Left lobe of liver (tissue), 2 donors: ENCODE measurements at regions not wholly inside any gene's neighbourhood (a gene's known extent, or its start where the extent isn't known, plus 50 kb on each side); places are given as distances from the start of the nearest gene placed in this dataset.
A peak's percentile ranks its signal among the peaks of the same experiment; 100 is the strongest.

Experiments used
- ATAC-seq: fragments of 200-7000 bp; cut with Tn5 transposase; one replicate; pipeline ENCODE4 v1.9.1; 2020; ENCODE audit warnings: mild to moderate bottlenecking, moderate library complexity
- DNase-seq: peaks from one replicate; pipeline ENCODE4 v3.0.0-alpha.2; 2020; ENCODE audit warnings: low spot score
- donor health status: DM: no; HTN: no; CAD: no; lungs with moderate emphysema.
- donor health status: DM: no; HTN: yes; CAD: no.

DNA sequence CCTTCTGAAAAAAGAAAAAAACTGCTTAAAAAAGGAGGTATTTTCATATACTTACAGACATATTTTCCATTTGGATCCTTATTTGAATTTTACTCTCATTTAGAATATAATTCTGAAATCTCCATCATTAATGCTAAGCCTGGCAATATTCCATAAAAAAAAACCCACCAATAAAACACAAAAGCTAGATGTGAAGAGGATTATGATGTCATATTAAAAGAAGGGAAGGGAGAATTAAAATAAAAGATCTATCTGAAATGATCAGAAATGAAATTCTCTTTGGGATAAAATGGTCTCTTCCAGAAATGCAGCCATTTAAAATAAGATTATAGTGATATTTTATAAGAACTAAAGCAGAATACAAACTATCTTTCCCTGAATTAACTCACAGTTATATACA, 206.7 kb upstream of the CAMK1G start:
- no peak for DNase-seq

GRCh38 chr1:209377995-209378394, 205.5 kb upstream of the CAMK1G start:
- no peak for DNase-seq
- no peak for ATAC-seq

More for the DNA sequence above, 206.7 kb upstream of the CAMK1G start:
- no peak for ATAC-seq

DNA sequence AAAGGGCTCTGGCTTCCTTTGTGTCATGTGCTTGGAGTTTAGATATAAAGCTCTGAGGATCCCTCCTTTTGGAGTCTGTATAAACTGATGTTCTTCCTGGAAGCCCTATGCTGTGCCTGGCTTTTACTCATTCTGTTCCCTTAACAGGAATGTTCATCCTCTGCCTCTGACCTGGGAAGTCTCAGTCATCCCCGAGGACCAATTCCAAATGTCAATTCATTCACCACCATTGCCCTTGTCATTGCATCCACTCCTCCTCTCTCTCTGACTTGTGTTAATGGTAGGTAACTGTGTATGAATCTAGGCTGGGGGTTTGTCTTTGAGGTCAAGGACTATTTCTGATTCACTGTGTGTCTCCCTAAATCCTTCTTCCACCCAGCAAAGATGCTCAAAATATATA, 204.2 kb upstream of the CAMK1G start:
- DNase-seq (no peak), ATAC-seq (no peak)

DNA sequence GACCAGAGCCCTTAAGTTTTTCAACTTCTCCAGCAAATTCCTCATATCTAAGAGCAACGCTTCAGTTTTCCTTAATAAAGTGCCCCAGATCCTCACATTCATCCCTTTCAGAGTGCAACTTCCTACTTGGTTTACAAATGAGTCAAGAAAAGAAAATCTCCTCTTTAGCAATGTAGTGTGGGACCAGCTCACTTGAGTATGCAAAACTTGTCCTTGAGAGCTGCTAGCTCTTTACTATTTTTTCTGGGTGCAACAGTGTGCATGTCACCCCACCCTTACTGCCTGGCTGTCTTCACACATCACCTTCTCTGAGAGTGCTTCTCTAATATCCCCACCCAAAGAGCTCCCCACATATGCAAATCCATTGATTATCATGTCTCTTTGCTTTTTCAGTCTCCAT, 203.1 kb upstream of the CAMK1G start:
- ATAC-seq (no peak), DNase-seq (no peak)

DNA sequence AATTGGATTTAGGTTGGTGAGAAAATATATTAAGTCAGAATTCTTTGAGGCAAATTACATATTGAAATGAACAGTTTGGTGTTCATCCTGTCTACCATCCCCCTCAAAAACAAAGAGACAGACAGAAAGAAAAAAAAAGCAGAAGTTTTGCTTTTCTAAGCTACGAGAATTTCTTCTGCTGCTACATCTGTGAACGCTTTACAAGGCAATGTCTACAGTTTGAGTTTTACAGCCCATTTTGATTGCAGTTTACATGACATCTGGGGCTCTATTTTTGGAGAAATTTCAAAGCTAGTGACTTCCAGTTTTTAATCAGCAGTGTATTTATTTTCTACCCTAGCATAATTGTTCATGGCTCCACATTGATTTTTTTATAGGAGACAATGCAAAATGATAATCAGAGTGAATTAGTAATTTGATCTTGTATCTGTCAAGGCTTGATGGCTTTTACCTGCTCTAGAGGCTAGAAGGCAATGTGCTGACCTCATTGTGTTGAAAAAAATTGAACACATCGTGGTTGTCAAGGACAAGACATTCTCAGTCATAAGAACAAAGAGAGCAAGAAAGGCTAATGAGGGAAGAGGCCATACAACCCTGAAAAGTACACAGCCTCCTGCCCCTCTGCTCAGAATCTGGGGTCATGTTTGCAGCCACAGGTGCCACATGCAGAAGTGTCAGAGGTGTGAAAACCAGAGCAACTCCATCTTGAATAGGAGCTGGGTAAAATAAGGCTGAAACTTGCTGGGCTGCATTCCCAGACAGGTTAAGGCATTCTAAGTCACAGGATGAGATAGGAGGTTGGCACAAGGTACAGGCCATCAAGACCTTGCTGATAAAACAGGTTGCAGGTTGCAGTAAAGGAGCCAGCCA, 201.0 kb upstream of the CAMK1G start:
- ATAC-seq (no peak), DNase-seq (no peak)

DNA sequence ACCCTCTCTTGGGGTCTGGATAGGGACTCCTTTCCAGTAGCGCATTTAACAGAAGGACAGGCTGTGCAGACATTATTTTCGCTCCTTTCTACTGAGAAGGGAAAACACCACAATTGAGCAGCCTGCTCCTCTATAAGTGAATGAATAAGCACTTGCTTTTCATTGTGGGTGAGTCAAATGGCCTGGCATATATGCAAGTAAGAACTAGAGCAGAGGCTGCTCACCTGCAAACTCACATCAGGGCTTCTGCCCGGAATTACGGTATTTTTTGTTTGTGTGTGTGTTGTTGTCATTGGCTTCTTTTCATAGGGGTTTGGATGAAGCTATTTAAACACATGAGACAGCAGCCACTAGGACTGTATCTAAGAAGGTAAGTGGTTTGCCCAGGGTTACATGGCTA, 200.1 kb upstream of the CAMK1G start:
- ATAC-seq: no peak

DNA sequence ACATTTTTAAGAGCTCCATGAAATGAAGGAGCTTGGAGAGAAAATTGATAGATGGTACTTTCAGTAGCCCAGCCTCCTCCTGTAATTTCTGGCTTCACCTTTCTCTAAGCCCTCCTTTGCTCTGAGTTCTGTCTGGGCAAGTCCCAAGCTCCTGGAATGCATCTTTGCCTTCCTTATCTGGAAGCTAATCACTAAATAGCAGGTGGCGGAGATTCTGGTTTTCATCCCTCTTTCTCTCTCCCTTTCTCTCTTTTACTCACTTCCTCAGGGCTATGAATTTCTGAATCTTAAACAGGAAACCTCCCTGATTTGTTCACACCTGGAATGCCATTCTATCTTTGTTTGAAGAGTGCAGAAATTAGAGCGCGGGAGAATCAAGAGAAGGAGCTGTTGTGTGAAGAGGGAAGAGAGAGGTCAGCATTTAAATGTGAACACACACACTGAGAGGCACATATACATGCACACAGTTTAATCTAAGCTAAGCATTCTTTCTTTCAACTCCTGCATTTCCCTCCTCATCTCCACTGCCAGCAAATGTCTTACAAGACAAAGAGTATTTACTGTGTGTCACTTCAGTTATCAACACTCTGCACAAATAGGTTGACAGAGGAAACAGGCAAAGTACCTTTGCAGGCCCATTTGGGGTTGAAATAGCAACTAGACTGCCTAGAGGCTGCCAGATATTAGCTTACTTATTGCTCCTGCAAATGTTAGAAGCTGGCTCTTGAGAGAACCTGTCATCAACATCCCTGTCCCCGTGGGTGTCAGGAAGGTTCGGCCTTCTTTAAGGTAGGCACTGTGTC, 199.4 kb upstream of the CAMK1G start:
- no peak for DNase-seq
- no peak for ATAC-seq

More for the DNA sequence above, 200.1 kb upstream of the CAMK1G start:
- no peak for DNase-seq

DNA sequence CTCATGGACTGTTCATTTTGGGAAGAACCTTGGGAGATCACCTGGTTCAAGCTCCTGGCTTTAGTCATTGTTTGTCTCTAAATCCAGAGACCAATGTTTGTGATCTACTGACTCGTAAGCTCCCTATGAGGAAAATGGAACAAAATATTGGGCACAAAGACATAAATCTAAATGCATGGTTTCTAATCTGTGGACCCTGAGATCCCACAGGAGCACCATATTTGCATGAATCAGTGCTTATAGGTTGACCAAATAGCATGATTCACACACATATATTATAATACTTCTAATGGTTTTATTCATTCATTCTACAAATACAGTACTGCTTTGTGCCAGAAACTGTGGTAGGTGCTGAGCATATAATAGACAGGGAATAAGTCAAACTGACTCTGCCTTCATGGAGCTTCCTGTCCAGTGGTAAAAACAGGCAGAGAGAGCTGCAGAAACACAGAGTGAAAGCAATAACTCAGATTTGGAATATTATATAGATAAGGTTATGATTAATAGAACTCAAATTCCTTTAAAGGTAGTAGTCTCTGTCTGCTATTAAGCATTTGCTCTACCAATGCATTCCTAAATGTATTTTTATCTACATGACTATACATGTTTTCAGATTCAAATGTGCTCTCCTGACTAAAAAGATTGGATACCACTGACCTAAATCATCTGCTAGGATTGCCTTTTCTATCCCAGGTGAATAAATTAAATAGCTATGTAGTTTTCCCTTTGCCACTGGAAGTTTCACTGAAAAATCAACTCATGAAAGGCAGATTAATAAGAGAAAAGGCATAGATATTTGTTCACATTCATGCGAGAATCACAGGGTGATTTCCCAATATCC, 198.6 kb upstream of the CAMK1G start:
- DNase-seq: no peak
- ATAC-seq: no peak

GRCh38 chr1:209386156-209386555, 197.4 kb upstream of the CAMK1G start:
- ATAC-seq: no peak
- DNase-seq: no peak

- no peak for ATAC-seq
- no peak for DNase-seq
Measured at GRCh38 chr1:209387271-209387968, 196.1 kb upstream of the CAMK1G start.

- no peak for DNase-seq
- ATAC-seq: no peak
Measured at GRCh38 chr1:209387969-209388329, 195.6 kb upstream of the CAMK1G start.

DNA sequence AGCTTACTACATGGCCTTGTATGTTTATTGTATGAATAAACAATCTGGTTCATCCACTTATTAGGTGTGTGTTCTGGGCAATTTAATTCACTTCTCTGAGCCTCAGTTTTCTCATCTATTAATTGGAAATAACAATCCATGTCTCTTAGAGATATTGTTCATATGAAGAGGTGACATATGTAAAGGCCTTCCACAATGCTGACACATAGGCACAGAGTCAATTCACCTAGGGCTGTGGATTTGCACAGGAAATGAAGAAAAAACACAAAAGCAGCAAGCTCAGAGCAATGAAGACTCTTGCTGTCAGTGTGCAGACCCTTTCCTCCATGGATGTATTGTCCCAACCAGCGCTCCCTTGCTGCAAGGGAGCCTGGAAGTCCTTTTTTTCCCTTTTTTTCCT, 195.2 kb upstream of the CAMK1G start:
- no peak for ATAC-seq
- no peak for DNase-seq

DNA sequence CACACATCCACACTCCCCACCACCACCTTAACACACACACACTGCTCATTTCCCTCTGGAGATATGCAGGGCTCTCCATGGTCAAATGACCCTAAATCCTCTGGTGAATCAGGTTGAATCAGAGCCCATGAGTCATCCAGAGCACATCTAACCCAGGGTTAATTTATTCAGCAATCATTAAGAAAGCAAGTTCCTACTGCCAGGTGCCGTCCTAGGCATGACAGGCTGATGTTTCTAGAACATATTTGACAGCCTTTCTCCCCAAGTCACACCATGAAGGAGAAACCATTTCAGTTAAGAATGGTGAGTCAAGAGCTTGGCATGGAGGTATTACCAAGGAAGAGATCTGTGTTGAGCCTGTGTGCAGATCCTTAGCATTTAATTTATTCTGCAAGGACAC, 194.3 kb upstream of the CAMK1G start:
- no peak for ATAC-seq
- no peak for DNase-seq

- no peak for DNase-seq
- ATAC-seq: no peak
Measured at GRCh38 chr1:209389975-209390374, 193.5 kb upstream of the CAMK1G start.

DNA sequence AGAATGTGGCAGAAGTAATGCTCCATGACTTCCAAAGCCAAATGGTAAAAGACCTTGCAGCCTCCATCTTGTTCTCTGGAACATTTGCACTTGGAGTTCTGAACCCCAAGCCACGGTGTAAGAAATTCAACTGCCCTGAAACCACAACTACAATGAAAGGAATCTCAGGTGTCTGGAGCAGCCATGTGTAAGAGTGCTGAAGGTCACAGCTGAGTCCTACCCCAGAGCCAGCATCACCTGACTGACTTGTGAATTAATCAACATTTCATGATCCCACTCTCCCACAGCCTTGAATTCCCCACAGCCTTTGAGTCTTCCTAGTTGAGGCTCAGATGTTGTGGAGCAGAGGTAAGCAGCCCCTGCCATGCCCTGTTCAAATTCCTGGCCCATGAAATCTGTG, 192.8 kb upstream of the CAMK1G start:
- DNase-seq (no peak), ATAC-seq (no peak)

- ATAC-seq (no peak), DNase-seq (no peak)
Measured at GRCh38 chr1:209391792-209392191, 191.7 kb upstream of the CAMK1G start.

- no peak for ATAC-seq
- no peak for DNase-seq
Measured at GRCh38 chr1:209395169-209395568, 188.3 kb upstream of the CAMK1G start.

- ATAC-seq (no peak), DNase-seq (no peak)
Measured at GRCh38 chr1:209397371-209397770, 186.1 kb upstream of the CAMK1G start.

- no peak for ATAC-seq
- DNase-seq: no peak
Measured at GRCh38 chr1:209397910-209398309, 185.6 kb upstream of the CAMK1G start.

DNA sequence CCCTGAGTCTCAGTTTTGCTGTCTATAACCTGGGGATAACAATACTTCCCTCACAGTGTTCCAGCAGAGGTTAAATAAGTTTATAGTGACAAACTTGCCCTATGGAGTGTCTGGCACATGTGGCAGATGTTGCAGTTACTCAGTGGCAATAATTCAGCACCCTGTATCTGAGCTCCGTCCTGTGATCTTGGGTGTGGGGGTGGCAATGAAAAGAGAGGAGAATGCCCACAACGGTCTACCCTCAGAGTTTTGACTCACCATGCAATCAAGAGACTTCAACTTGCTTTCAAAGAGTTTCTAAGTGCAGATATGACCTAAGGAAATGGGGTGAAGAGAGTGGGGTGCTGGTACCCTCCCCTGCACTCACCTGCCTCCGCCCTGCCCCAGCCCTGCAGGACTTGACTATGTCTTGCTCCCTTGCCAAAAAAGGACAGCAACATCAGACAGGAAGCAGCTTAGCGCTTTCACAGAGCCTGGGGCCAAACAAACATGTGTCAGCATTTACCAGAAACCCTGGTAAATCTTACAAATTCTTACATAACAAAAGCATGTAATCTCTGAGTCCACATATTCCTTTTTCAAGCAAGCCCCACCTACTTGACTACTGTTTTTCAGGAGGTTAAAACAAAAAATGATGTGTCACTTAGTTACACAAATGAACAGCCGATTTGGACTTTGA, 185.1 kb upstream of the CAMK1G start:
- ATAC-seq: peak; percentile 92
- DNase-seq: peak; percentile 53
